22Rv1 (cell line): ENCODE measurements at regions not wholly inside any gene's neighbourhood (a gene's known extent, or its start where the extent isn't known, plus 50 kb on each side); places are given as distances from the start of the nearest gene placed in this dataset.

ENCODE experiments used
- CTCF ChIP-seq: fragments of 450-650 bp; IDR thresholded peaks from 2 replicates; pipeline ENCODE4 v1.5.1; 2017; ENCODE audit warnings: mild to moderate bottlenecking
- ZFX ChIP-seq: fragments of 450-650 bp; IDR thresholded peaks from 2 replicates; pipeline ENCODE4 v1.6.1; 2017; ENCODE audit warnings: antibody characterized with exemption, borderline replicate concordance

DNA sequence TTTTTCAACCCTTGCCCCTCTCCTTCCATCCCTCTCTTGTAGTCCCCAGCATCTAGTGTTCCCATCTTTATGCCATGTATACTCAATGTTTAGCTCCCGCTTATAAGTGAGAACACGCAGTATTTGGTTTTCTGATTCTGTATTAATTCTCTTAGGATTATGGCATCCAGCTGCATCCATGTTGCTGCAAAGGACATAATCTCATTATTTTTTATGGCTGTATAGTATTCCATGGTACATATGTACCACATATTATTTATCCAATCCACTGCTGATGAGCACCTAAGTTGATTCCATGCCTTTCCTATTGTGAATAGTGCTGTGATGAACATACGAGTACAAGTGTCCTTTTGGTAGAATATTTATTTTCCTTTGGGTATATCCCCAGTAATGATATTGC, 66.8 kb downstream of the UNC5CL start:
- TF ChIP-seq ZFX (no peak), CTCF (no peak)
